ENCODE measurements at regions not wholly inside any gene's neighbourhood (a gene's known extent, or its start where the extent isn't known, plus 50 kb on each side); places are given as distances from the start of the nearest gene placed in this dataset.

DNA sequence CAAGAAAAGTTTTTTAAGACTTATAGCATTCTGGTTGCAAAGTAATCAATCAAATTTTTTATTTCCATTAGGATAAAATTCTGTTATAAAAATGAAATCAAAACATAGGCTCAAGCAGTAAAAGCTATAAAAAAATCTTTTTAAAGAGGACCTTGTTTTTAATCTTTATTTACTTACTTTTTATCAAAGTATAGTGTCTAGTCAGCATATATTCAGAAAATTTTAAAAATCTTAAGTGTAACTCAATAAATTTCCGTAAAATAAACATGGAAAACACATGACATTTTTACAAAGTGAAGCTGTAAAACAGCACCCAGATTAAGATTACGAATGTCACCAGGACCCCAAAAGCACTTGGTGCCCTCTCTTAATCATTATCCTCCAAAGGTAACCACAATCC lies 302.4 kb downstream of the TMEM161B start:
- no peak overlapping the region for H3K27ac ChIP-seq
- DNase-seq (ENCODE audit: low read depth, low spot score): no peak

- no peak overlapping the region for H3K27ac ChIP-seq
- DNase-seq (ENCODE audit: low read depth, low spot score): no peak
These were observed 314.5 kb downstream of the TMEM161B start for GRCh38 chr5:87954121-87954520.

- H3K27ac ChIP-seq: no peak overlapping the region
- DNase-seq (ENCODE audit: low read depth, low spot score): no peak
These were observed 317.0 kb downstream of the TMEM161B start for GRCh38 chr5:87951661-87952060.

DNA sequence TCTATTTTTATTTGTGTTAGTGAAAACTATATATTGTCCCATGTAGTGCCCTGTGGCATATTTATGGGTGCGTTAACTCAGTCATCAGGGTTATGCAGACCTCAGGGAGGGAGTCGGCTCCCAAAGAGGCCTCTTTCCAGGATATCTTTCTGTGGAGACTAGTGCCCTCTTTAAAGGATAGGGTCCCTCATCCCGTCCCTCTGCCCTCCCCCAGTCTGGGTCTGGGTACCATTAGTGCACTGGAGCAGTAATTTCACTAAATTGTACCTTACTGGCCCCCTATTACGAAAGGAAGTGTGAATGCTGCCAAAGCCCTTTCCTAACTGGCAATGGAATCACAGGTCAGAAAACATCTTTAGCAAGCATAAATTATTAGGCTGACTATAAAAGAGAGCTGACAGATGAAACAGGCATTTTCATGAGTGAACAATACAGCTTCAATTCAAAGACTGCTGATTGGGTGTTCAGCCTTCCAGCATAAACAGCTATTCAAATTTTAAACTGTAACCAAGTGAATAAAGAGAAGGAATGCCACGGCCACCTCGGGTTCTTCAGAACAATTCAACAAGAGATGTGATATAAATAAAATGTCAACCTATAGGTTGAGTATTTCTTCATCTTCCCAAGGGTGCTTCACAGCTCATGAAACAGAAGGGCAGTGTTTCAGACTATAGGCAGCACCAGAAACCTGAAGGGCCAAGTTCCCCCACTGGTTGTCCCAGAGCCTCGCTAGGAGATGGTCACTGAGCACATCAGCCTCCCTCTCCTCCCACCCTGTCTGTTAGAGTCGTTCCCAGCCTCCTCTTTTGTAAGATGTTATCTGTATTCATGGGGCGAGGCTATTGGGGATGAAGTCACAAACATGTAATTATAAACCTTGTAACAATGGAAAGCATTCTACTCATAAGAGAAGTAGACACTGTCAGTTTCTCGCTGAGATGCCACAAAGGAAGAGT lies 318.7 kb downstream of the TMEM161B start:
- DNase-seq (ENCODE audit: low read depth, low spot score): no peak
- H3K27ac ChIP-seq: no peak overlapping the region

DNA sequence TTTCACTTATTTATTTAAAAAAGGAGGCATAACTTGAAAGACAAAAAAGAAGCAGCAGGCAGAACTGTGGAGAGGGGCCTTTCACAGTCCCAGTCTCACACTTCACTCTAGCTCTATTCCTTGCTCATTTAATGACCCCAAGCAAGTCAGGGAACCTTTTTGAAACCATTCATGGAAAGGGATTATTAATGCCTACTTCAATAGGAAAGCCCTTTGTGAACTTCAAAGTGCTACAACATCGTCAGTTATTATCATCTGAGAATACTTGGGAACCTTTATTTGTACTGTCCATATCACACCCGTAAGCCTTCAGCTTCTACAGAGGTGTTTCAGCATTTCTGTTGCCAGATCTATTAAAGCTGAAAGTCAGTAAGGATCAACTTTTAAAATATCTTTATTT lies 320.2 kb downstream of the TMEM161B start:
- no peak for DNase-seq (ENCODE audit: low read depth, low spot score)
- H3K27ac ChIP-seq: no peak overlapping the region

DNA sequence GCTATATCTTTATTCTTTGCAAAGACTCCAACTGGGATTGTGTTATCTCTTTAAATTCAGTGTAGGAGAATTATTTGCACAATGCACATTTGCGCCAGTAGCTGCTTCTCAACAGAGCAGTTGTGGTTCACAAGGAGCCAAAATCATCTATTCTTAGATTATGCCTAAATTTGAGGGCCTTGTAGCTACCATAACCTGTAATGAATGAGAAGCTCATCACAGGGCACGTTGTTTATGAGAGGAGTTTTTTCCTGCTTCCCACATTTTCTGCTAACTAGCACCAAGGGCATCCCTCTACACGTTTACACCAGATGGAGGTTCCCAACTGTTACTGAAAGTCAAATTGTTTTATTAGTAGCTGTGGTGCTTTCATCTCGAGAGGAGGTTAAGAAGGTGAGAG lies 322.4 kb downstream of the TMEM161B start:
- no peak overlapping the region for H3K27ac ChIP-seq
- no peak for DNase-seq (ENCODE audit: low read depth, low spot score)

DNA sequence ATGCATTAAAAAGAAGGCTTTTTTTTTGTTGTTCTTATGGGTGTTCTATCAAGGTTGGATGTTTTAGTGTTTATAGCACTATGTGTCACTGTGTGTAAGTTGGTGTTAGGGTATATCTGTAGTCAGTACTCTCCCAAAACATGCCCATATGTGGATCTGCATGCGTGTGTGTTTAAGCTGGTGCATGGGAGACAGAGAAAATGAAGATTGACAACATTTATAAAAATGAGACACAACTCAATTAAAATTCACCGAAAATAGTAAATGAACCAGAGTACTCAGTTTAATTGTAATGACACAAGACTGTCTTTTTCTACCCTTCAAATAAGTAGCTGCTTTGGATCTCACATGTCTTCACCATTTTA lies 323.4 kb downstream of the TMEM161B start:
- DNase-seq (ENCODE audit: low read depth, low spot score): no peak
- H3K27ac ChIP-seq: no peak overlapping the region

DNA sequence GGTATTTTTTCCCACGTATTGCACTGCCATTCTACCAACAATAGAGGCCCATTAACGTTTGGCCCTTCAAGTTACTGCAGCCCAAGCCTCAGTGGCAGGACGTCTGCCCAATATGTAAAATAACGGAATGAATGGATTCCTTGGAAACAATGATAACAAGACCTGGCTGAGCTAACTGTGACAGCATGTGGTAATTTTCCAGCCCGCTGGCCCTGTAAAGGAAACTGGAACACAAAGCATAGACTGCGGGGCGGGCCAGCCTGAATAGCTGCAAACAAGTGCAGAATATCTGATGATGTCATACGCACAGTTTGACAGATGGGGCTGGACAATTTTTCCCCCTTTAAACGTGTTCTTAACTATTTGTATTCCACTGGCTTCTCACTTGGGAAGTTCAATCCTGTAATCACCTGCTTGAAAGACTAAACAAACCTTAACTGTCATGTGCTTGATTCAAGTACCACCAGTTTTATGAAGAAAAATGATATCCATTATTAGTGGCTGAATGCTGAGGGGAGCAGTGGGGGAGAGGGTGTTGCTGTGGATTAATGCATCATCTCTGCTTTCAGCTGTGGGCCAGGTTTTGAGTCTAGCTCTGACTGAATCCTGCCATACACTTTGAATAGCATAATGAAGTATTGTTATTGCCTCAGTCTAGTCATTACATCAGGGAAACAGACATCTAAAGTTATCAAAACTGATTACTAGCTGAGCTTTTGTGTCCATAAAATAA lies 323.9 kb downstream of the TMEM161B start:
- no peak for DNase-seq (ENCODE audit: low read depth, low spot score)
- no peak overlapping the region for H3K27ac ChIP-seq

GRCh38 chr5:87940775-87941174 lies 327.9 kb downstream of the TMEM161B start:
- DNase-seq (ENCODE audit: low read depth, low spot score): no peak
- H3K27ac ChIP-seq: no peak overlapping the region

GRCh38 chr5:87936667-87937066 lies 332.0 kb downstream of the TMEM161B start:
- no peak for DNase-seq (ENCODE audit: low read depth, low spot score)

GRCh38 chr5:87924436-87924835 lies 344.2 kb downstream of the TMEM161B start:
- no peak for DNase-seq (ENCODE audit: low read depth, low spot score)

More at GRCh38 chr5:87936667-87937066, 332.0 kb downstream of the TMEM161B start:
- no peak overlapping the region for H3K27ac ChIP-seq

GRCh38 chr5:87916320-87916719 lies 352.3 kb downstream of the TMEM161B start:
- no peak for DNase-seq (ENCODE audit: low read depth, low spot score)
- H3K27ac ChIP-seq: no peak overlapping the region

More at GRCh38 chr5:87924436-87924835, 344.2 kb downstream of the TMEM161B start:
- H3K27ac ChIP-seq: no peak overlapping the region

DNA sequence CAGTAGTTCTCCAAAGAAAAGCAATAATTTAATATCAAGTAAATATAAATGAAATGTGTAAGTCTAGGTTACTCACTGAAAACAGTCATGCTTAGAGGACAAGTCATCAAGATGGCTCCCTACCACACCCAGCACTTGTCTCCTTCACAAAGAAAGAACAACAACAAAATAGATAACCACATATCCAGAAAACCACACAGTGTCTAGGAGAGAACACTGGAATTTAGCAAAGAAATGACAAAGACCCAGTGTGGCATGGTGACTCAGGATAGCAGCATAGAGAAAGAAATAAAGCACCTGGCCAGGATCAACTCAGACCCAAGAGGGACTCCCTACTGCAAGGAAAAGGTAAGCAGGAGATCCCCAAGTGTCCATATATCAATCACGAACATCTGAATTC lies 356.2 kb downstream of the TMEM161B start:
- no peak for DNase-seq (ENCODE audit: low read depth, low spot score)
- no peak overlapping the region for H3K27ac ChIP-seq

- DNase-seq (ENCODE audit: low read depth, low spot score): no peak
- no peak overlapping the region for H3K27ac ChIP-seq
These were observed 359.3 kb downstream of the TMEM161B start for GRCh38 chr5:87909382-87909781.

DNA sequence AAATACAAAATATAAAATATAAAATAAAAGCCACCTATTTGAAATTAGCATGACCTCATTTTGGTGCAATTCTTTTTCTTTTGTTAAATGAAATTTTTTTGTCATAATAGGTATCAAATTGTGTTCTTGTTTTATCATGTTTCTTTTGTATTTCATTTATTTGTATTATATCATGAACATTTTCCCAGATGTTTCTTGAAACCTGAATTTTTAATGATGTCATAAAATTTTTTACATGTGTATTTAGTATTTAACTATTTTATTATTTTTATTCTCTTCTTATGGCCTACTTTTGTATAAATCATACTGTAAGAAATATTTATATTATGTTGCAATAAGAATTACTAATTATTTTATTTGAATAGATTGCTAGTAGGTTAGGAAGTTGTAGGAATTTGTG lies 361.7 kb downstream of the TMEM161B start:
- no peak overlapping the region for H3K27ac ChIP-seq
- DNase-seq (ENCODE audit: low read depth, low spot score): no peak

- H3K27ac ChIP-seq: no peak overlapping the region
- DNase-seq (ENCODE audit: low read depth, low spot score): no peak
These were observed 368.2 kb downstream of the TMEM161B start for GRCh38 chr5:87900419-87900818.

GRCh38 chr5:87899721-87900131 lies 368.9 kb downstream of the TMEM161B start:
- no peak overlapping the region for H3K27ac ChIP-seq
- DNase-seq (ENCODE audit: low read depth, low spot score): no peak

DNA sequence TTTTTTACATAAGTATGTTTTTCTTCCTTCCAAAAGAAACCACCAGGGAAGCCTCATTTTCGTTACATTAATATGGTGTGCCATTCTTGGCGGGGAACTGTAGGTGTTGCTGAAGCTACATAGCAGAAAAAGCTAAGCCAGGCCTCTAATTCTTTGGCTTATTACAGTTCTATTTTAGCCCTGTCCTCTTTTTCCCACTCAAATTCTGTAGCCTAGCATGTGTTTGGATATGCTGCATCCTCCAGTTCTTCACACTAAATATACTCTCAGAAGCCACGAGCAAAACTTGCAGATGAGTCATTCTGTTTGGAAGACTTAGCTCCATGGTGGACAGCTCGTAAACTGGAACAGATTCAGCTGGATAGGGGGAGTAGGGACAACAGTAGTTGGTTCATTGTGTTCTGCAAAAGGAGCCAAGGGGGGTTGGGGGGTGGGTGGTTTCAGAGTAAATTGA lies 369.4 kb downstream of the TMEM161B start:
- no peak for DNase-seq (ENCODE audit: low read depth, low spot score)
- no peak overlapping the region for H3K27ac ChIP-seq

- no peak for DNase-seq (ENCODE audit: low read depth, low spot score)
- H3K27ac ChIP-seq: no peak overlapping the region
These were observed 370.1 kb downstream of the TMEM161B start for GRCh38 chr5:87898574-87898973.

- no peak overlapping the region for H3K27ac ChIP-seq
These were observed 380.5 kb downstream of the TMEM161B start for GRCh38 chr5:87888139-87888538.

DNA sequence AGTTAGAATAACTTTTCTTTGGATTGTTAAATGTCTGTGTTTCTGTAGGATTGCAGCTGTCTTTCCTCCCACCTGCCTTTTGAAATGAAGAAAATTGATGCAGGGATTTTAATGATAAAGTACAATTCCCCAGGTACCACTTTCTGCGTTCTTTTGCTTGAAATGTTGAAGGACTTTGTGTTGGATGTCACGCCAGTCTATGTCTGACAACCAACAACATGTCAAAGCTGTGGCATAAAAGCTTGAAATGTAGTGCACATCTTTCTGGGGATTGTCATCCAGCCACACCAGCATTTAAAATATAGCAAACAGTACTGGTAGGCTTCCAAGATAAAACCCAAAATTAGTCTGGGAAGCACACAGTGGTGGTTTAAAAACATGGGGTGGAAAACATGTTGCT lies 381.4 kb downstream of the TMEM161B start:
- H3K27ac ChIP-seq: no peak overlapping the region
- no peak for DNase-seq (ENCODE audit: low read depth, low spot score)

More at GRCh38 chr5:87888139-87888538, 380.5 kb downstream of the TMEM161B start:
- no peak for DNase-seq (ENCODE audit: low read depth, low spot score)
